Panc1 (cell line): ENCODE measurements at regions not wholly inside any gene's neighbourhood (a gene's known extent, or its start where the extent isn't known, plus 50 kb on each side); places are given as distances from the start of the nearest gene placed in this dataset.

Experiments used
- ATAC-seq: fragments of 200-7000 bp; cut with Tn5 transposase; 2 replicates; pipeline ENCODE4 v1.9.1; 2020; ENCODE audit warnings: mild to moderate bottlenecking, moderate library complexity
- BruUV-seq: library from RNA; stranded (reverse); fragments of 400-500 nt; replicated peaks from 2 replicates; lab custom pipeline; 2021; lab: Mats Ljungman, UMichigan
- CTCF ChIA-PET: fragments of 300-600 bp; sonication (Branson Sonifier 250); formaldehyde crosslinking; loops from one replicate; lab custom pipeline; 2022; ENCODE audit warnings: antibody characterized with exemption; lab: Charles Lee
- POLR2A ChIA-PET: fragments of 300-600 bp; sonication (Branson Sonifier 250); formaldehyde crosslinking; loops from one replicate; lab custom pipeline; 2022; ENCODE audit warnings: antibody characterized with exemption; lab: Charles Lee
- DNase-seq: peaks from one replicate; pipeline ENCODE4 v3.0.0-alpha.2; 2010; ENCODE audit warnings: low read depth, low spot score
- H3K27ac ChIP-seq: 2 replicates; pipeline ENCODE4 v1.5.1; 2011; ENCODE audit warnings: mild to moderate bottlenecking, low read length, inconsistent platforms
- H3K27me3 ChIP-seq: fragments of 200-500 bp; sonication (Bioruptor generic); 2 replicates; pipeline ENCODE4 v1.6.0; 2014; ENCODE audit warnings: low read length, inconsistent platforms; ENCODE audit not compliant: control insufficient read depth, insufficient read depth
- H3K36me3 ChIP-seq: fragments of 200-500 bp; sonication (Bioruptor generic); 2 replicates; pipeline ENCODE4 v1.5.1; 2014; ENCODE audit warnings: inconsistent platforms, mild to moderate bottlenecking, low read length, moderate library complexity; ENCODE audit not compliant: control insufficient read depth, insufficient read depth
- H3K4me1 ChIP-seq: 2 replicates; pipeline ENCODE4 v1.5.1; 2011; ENCODE audit warnings: inconsistent platforms, mild to moderate bottlenecking, low read length, moderate library complexity; ENCODE audit not compliant: control insufficient read depth, insufficient read depth
- H3K4me3 ChIP-seq, 2 experiments: 2 replicates each; pipeline ENCODE4 v1.5.1; 2011 to 2012; ENCODE audit warnings: low read depth in 2 of 2, low read length in 2 of 2, mild to moderate bottlenecking in 2 of 2, inconsistent platforms in 1 of 2, moderate library complexity in 1 of 2
- H3K9me3 ChIP-seq: fragments of 200-500 bp; sonication (Bioruptor generic); 2 replicates; pipeline ENCODE4 v1.5.1; 2014; ENCODE audit warnings: low read depth, mild to moderate bottlenecking, inconsistent platforms, low read length, moderate library complexity; ENCODE audit not compliant: control insufficient read depth, insufficient read depth
- POLR2AphosphoS5 ChIP-seq: IDR thresholded peaks from 2 replicates; pipeline ENCODE4 v1.6.1; 2012; ENCODE audit warnings: mild to moderate bottlenecking, low read depth, low read length, moderate library complexity
- SIN3A ChIP-seq: IDR thresholded peaks from 2 replicates; pipeline ENCODE4 v1.6.1; 2012; ENCODE audit warnings: low read depth, mild to moderate bottlenecking, low read length, moderate library complexity, borderline replicate concordance; ENCODE audit not compliant: insufficient read depth
- TCF7L2 ChIP-seq: IDR thresholded peaks from 2 replicates; pipeline ENCODE4 v1.6.1; 2011; ENCODE audit warnings: mild to moderate bottlenecking, low read depth, low read length, inconsistent platforms
- in situ Hi-C: cut with HindIII; loops from 2 replicates; pipeline ENCODE4 v1.10.0; 2016; ENCODE audit warnings: low sequenced_read_pairs, low pct_unique_long_range_greater_than_20kb
- intact Hi-C: fragments of 100-400 bp; cut with micrococcal nuclease; formaldehyde crosslinking; loops from one replicate; pipeline ENCODE4 v1.10.0; 2022; ENCODE audit not compliant: unreplicated experiment
- TF ChIP-seq, protein P1 (sequence below): fragments of 450-650 bp; IDR thresholded peaks from 2 replicates; pipeline ENCODE4 v1.5.1; 2017; ENCODE audit warnings: mild to moderate bottlenecking
- TF ChIP-seq, protein P2 (sequence below), 2 experiments: IDR thresholded peaks; 2 replicates each; pipeline ENCODE4 v1.6.1; 2011 to 2012; ENCODE audit warnings: low read depth in 2 of 2, control low read depth in 1 of 2, low read length in 1 of 2, mild to moderate bottlenecking in 1 of 2, moderate library complexity in 1 of 2; ENCODE audit not compliant: insufficient read depth in 1 of 2

DNA sequence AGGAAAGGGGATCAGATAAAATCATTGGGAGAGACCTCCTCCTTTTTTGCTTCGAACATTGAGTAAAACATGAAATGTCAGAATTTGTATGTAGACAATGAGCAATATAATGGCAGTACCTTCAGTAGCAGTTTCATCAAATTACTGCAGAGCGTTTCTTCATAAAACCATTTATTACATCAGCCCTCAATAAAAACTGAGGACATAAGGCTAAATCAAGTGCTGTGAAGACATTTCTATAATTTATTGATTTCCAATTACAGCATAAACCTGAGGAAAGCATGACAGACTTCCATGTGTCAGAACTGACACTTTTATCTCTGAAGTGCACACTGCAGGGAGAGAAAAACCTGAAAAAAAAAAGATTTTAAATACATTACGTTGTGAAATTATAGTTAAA, 172.6 kb upstream of the ZNF804B start:
- no peak for TF ChIP-seq POLR2AphosphoS5
- TF ChIP-seq TCF7L2 = no peak
- TF ChIP-seq SIN3A = no peak
- intact Hi-C loops (no loop called here), in situ Hi-C loops (no loop called here)
- H3K36me3 ChIP-seq = no peaks in the 10 kb centered on the region
- ATAC-seq (no peak), DNase-seq (no peak)
- BruUV-seq = no TSS peak
- no peaks in the 10 kb centered on the region; the same call in 1 of the 2 replicates for H3K9me3 ChIP-seq
- CTCF ChIA-PET = no interaction called here
- no peak overlapping the region for H3K4me3 ChIP-seq
- POLR2A ChIA-PET = no interaction called here
- H3K27ac ChIP-seq = no peak overlapping the region
- no peaks in the 10 kb centered on the region for H3K4me1 ChIP-seq
- H3K27me3 ChIP-seq = no peaks in the 10 kb centered on the region

DNA sequence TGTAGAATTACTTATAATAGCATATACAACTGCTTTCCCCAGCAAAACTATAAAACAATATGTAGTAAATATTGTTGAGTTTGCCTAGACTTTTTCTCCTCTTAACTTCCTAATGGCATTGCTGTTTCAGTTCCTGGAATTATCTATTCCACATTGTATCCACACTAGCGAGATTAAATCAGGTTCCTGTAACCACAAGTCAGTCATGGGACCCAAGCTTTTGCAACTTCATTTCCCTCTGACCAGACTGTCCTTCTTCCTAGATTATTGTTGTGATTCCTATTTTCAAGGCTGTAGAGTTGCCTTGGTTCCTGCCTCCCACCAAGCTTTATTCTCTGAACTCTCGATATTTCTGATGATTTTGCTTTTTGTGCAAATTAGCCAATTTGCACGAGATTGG, 173.3 kb upstream of the ZNF804B start:
- ChIA-PET CTCF (no interaction called here), POLR2A (no interaction called here)
- in situ Hi-C loops (no loop called here), intact Hi-C loops (no loop called here)
- BruUV-seq = no TSS peak
- TF ChIP-seq SIN3A (no peak), TCF7L2 (no peak), POLR2AphosphoS5 (no peak)
- TF ChIP-seq, protein P1, sequence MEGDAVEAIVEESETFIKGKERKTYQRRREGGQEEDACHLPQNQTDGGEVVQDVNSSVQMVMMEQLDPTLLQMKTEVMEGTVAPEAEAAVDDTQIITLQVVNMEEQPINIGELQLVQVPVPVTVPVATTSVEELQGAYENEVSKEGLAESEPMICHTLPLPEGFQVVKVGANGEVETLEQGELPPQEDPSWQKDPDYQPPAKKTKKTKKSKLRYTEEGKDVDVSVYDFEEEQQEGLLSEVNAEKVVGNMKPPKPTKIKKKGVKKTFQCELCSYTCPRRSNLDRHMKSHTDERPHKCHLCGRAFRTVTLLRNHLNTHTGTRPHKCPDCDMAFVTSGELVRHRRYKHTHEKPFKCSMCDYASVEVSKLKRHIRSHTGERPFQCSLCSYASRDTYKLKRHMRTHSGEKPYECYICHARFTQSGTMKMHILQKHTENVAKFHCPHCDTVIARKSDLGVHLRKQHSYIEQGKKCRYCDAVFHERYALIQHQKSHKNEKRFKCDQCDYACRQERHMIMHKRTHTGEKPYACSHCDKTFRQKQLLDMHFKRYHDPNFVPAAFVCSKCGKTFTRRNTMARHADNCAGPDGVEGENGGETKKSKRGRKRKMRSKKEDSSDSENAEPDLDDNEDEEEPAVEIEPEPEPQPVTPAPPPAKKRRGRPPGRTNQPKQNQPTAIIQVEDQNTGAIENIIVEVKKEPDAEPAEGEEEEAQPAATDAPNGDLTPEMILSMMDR = no peak
- TF ChIP-seq, protein P2, sequence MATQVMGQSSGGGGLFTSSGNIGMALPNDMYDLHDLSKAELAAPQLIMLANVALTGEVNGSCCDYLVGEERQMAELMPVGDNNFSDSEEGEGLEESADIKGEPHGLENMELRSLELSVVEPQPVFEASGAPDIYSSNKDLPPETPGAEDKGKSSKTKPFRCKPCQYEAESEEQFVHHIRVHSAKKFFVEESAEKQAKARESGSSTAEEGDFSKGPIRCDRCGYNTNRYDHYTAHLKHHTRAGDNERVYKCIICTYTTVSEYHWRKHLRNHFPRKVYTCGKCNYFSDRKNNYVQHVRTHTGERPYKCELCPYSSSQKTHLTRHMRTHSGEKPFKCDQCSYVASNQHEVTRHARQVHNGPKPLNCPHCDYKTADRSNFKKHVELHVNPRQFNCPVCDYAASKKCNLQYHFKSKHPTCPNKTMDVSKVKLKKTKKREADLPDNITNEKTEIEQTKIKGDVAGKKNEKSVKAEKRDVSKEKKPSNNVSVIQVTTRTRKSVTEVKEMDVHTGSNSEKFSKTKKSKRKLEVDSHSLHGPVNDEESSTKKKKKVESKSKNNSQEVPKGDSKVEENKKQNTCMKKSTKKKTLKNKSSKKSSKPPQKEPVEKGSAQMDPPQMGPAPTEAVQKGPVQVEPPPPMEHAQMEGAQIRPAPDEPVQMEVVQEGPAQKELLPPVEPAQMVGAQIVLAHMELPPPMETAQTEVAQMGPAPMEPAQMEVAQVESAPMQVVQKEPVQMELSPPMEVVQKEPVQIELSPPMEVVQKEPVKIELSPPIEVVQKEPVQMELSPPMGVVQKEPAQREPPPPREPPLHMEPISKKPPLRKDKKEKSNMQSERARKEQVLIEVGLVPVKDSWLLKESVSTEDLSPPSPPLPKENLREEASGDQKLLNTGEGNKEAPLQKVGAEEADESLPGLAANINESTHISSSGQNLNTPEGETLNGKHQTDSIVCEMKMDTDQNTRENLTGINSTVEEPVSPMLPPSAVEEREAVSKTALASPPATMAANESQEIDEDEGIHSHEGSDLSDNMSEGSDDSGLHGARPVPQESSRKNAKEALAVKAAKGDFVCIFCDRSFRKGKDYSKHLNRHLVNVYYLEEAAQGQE (IDR thresholded peaks at IDR 0.05; ENCODE audit: insufficient read depth in 1 of 2, low read depth in 2 of 2, low read length in 1 of 2) = no peak
- no peaks in the 10 kb centered on the region for H3K27me3 ChIP-seq
- DNase-seq (no peak), ATAC-seq (no peak)
- no peaks in the 10 kb centered on the region for H3K4me1 ChIP-seq
- H3K36me3 ChIP-seq = no peaks in the 10 kb centered on the region
- no peak overlapping the region for H3K4me3 ChIP-seq
- no peak overlapping the region for H3K27ac ChIP-seq
- no peaks in the 10 kb centered on the region; the same call in 1 of the 2 replicates for H3K9me3 ChIP-seq

- no peak overlapping the region for H3K4me3 ChIP-seq
- no peaks in the 10 kb centered on the region for H3K4me1 ChIP-seq
- TF ChIP-seq SIN3A = no peak
- TF ChIP-seq, protein P2 (IDR thresholded peaks at IDR 0.05; ENCODE audit: insufficient read depth in 1 of 2, low read depth in 2 of 2, low read length in 1 of 2) = no peak
- TF ChIP-seq, protein P1 = no peak
- no peak for TF ChIP-seq POLR2AphosphoS5
- no peak for TF ChIP-seq TCF7L2
- no peaks in the 10 kb centered on the region for H3K9me3 ChIP-seq
- DNase-seq (no peak), ATAC-seq (no peak)
- no peak overlapping the region for H3K27ac ChIP-seq
- no peaks in the 10 kb centered on the region for H3K27me3 ChIP-seq
- intact Hi-C loops = no loop called here
- BruUV-seq = no TSS peak
- in situ Hi-C loops = no loop called here
- ChIA-PET POLR2A (no interaction called here), CTCF (no interaction called here)
- H3K36me3 ChIP-seq = no peaks in the 10 kb centered on the region
Measured at GRCh38 chr7:88576720-88577119, 182.8 kb upstream of the ZNF804B start.
